Gastrocnemius medialis (tissue), 4 donors: ENCODE measurements at regions not wholly inside any gene's neighbourhood (a gene's known extent, or its start where the extent isn't known, plus 50 kb on each side); places are given as distances from the start of the nearest gene placed in this dataset.

Source experiments
- ATAC-seq, 2 donors: fragments of 150-250 bp; one replicate each; pipeline ENCODE4 v1.9.1; 2016
- DNase-seq, 2 donors: peaks; one replicate each; pipeline ENCODE4 v3.0.0-alpha.2; 2019
- H3K27ac ChIP-seq, 4 donors: fragments of 200-600 bp; sonication (generic); 1 replicate in 1 of 4; 2 replicates in 3 of 4; pipeline ENCODE4 v1.5.1; 2016 to 2018; ENCODE audit warnings: mild to moderate bottlenecking in 2 of 4, moderate library complexity in 1 of 4
- H3K27me3 ChIP-seq, 3 donors: fragments of 200-600 bp; sonication (generic) in 2 of 3; 1 replicate in 1 of 3; 2 replicates in 2 of 3; pipeline versions ENCODE4 v1.5.1 to v1.6.0; 2016 to 2019; ENCODE audit warnings: mild to moderate bottlenecking in 1 of 3, moderate library complexity in 1 of 3
- H3K36me3 ChIP-seq, 2 donors: fragments of 200-600 bp; sonication (generic) in 1 of 2; one replicate each; pipeline ENCODE4 v1.5.1; 2017 to 2018
- H3K4me1 ChIP-seq, 2 donors: fragments of 200-600 bp; sonication (generic) in 1 of 2; one replicate each; pipeline ENCODE4 v1.5.1; 2016 to 2017; ENCODE audit warnings: mild to moderate bottlenecking in 2 of 2
- H3K4me3 ChIP-seq, 4 donors: fragments of 200-600 bp; sonication (generic) in 3 of 4; 1 replicate in 1 of 4; 2 replicates in 3 of 4; pipeline ENCODE4 v1.5.1; 2016 to 2019; ENCODE audit warnings: mild to moderate bottlenecking in 2 of 4
- H3K9me3 ChIP-seq, 3 donors: fragments of 200-600 bp; sonication (generic) in 2 of 3; 1 replicate in 1 of 3; 2 replicates in 2 of 3; pipeline ENCODE4 v1.5.1; 2016 to 2019
- CTCF ChIP-seq, 5 experiments: fragments of 450-650 bp in 3 of 5; fragments of 200-600 bp in 2 of 5; sonication (generic) in 2 of 5; IDR thresholded peaks in 4 of 5; conservative IDR thresholded peaks in 1 of 5; 1 replicate in 4 of 5; 2 replicates in 1 of 5; pipeline ENCODE4 v1.5.1; 2016 to 2019; ENCODE audit warnings: antibody characterized with exemption in 5 of 5, mild to moderate bottlenecking in 3 of 5, moderate library complexity in 3 of 5
- POLR2A ChIP-seq, 2 donors: fragments of 450-650 bp; IDR thresholded peaks; one replicate each; pipeline ENCODE4 v1.6.1; 2017; ENCODE audit warnings: antibody characterized with exemption in 2 of 2, mild to moderate bottlenecking in 2 of 2, moderate library complexity in 2 of 2
- in situ Hi-C, 4 donors: fragments of 200-750 bp; cut with MboI; loops; one replicate each; pipeline versions ENCODE4 v1.15.0 to v1.8.0; 2017; ENCODE audit warnings: low sequenced_read_pairs in 4 of 4
- intact Hi-C: fragments of 100-400 bp; cut with DNase I; formaldehyde crosslinking; loops from one replicate; pipeline ENCODE4 v1.15.1; 2023; ENCODE audit warnings: low total_unique reads

GRCh38 chr15:62961134-62961533, 81.4 kb upstream of the TPM1 start:
- in situ Hi-C loops = no loop called here
- no peak for TF ChIP-seq CTCF (IDR thresholded peaks at IDR 0.05 in 4 of 5, conservative IDR thresholded peaks at IDR 0.05 in 1 of 5)
- Histone ChIP-seq H3K27ac (no peak overlapping the region), H3K9me3 (no peaks in the 10 kb centered on the region), H3K36me3 (no peaks in the 10 kb centered on the region), H3K27me3 (no peaks in the 10 kb centered on the region), H3K4me1 (peaks cover 19 to 30% of the 10 kb centered on the region in 2 donors), H3K4me3 (no peak overlapping the region)
- ATAC-seq (no peak), DNase-seq (no peak)
- intact Hi-C loops = no loop called here

GRCh38 chr15:62962101-62962995, 80.2 kb upstream of the TPM1 start:
- H3K36me3 ChIP-seq = no peaks in the 10 kb centered on the region
- no peak overlapping the region for H3K4me3 ChIP-seq
- H3K4me1 ChIP-seq = peaks cover 19 to 21% of the 10 kb centered on the region in 2 donors
- no peak for ATAC-seq
- H3K9me3 ChIP-seq = no peaks in the 10 kb centered on the region
- H3K27me3 ChIP-seq = no peaks in the 10 kb centered on the region
- intact Hi-C loops = no loop called here
- TF ChIP-seq CTCF (IDR thresholded peaks at IDR 0.05 in 4 of 5, conservative IDR thresholded peaks at IDR 0.05 in 1 of 5) = no peak
- TF ChIP-seq POLR2A (IDR thresholded peaks at IDR 0.05) = no peak
- in situ Hi-C loops = no loop called here
- H3K27ac ChIP-seq = no peak overlapping the region
- no peak for DNase-seq

GRCh38 chr15:62964251-62964650, 78.3 kb upstream of the TPM1 start:
- ATAC-seq = peak in 1 of 2 donors; percentile 64

GRCh38 chr15:62966294-62967078, 76.1 kb upstream of the TPM1 start:
- H3K27me3 ChIP-seq = no peaks in the 10 kb centered on the region
- no peaks in the 10 kb centered on the region for H3K36me3 ChIP-seq
- H3K4me3 ChIP-seq = no peak overlapping the region
- in situ Hi-C loops (no loop called here), intact Hi-C loops (no loop called here)
- no peak overlapping the region for H3K27ac ChIP-seq
- DNase-seq (no peak), ATAC-seq (no peak)
- peaks cover 3 to 5% of the 10 kb centered on the region in 2 donors for H3K4me1 ChIP-seq
- TF ChIP-seq CTCF (IDR thresholded peaks at IDR 0.05 in 4 of 5, conservative IDR thresholded peaks at IDR 0.05 in 1 of 5) (no peak), POLR2A (IDR thresholded peaks at IDR 0.05) (no peak)
- no peaks in the 10 kb centered on the region for H3K9me3 ChIP-seq

More at GRCh38 chr15:62964251-62964650, 78.3 kb upstream of the TPM1 start:
- Histone ChIP-seq H3K36me3 (no peaks in the 10 kb centered on the region), H3K27me3 (no peaks in the 10 kb centered on the region), H3K27ac (no peak overlapping the region), H3K9me3 (no peaks in the 10 kb centered on the region), H3K4me1 (peaks cover 3 to 5% of the 10 kb centered on the region in 2 donors), H3K4me3 (no peak overlapping the region)
- TF ChIP-seq POLR2A (IDR thresholded peaks at IDR 0.05) = no peak
- no peak for TF ChIP-seq CTCF (IDR thresholded peaks at IDR 0.05 in 4 of 5, conservative IDR thresholded peaks at IDR 0.05 in 1 of 5)
- intact Hi-C loops (no loop called here), in situ Hi-C loops (no loop called here)
- DNase-seq = peak in 1 of 2 donors; percentile 61
